ENCODE measurements at regions not wholly inside any gene's neighbourhood (a gene's known extent, or its start where the extent isn't known, plus 50 kb on each side); places are given as distances from the start of the nearest gene placed in this dataset.
"Not testable (repeated sequence)": the region's sequence is repeated elsewhere in the genome, so short reads cannot be mapped to it uniquely, and the experiment has no call there.

GRCh38 chrX:120755066-120755846 is 120.4 kb downstream of the CT47B1 start:
- intact Hi-C loops (cut with DNase I) = no loop called here
- no peak for DNase-seq (ENCODE audit: low spot score)

- DNase-seq (ENCODE audit: low spot score) = no peak
- intact Hi-C loops (cut with DNase I) = no loop called here
Observed at GRCh38 chrX:120753413-120754251, 122.0 kb downstream of the CT47B1 start.

DNA sequence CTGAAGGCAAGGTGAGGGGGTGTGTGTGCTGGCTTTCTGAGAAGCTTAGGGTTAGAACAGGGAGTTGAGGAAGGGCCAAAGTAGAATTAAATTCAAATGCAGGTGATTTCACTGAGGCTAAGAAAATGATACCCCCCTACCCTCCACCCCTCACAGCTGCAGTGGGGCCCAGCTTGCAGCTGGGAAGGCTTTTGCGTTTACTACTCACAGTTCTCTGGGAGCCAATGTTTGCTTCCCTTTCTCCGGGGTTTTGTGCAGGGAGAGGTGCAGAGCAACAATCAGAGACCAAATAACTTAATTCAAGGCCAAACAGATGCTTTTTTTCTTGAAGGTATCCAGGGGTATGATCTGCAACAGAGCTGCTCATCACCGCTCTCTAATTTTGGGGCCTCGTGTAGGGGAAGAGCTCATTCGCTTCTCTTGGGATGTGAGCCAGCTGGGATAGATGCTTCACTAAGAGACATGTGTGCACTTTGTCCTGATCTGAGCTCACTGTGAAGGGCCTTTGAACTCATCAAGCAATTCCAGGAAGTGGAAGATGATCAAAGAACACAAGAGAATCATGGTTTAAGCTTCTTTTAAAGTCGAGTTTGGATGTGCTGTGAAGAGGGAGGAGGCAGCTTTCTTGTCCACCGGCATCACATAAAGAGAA is 122.7 kb upstream of the C1GALT1C1 start:
- no peak for DNase-seq (ENCODE audit: low spot score)
- intact Hi-C loops (cut with DNase I) = no loop called here

GRCh38 chrX:120751683-120752082 is 121.8 kb upstream of the C1GALT1C1 start:
- intact Hi-C loops (cut with DNase I) = no loop called here
- no peak for DNase-seq (ENCODE audit: low spot score)

DNA sequence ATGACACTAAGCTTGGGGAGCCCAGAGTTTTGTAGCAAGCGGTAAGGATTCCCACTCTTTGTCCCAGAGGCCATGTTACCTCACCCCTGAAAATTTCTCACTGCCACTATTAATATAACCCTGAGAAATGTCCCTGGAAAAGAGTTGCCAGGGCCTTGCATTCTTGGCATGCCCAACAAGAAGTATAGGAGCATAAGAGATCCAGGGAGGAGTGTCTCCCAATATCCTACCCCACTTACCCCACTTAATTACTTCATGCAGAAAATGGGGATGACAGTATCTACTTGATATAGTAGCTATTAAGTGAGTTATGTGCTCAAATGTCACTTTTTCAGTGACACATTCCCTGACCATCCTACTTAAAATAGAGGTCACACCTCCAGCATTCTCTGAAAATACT is 120.5 kb upstream of the C1GALT1C1 start:
- intact Hi-C loops (cut with DNase I) = no loop called here
- no peak for DNase-seq (ENCODE audit: low spot score)

DNA sequence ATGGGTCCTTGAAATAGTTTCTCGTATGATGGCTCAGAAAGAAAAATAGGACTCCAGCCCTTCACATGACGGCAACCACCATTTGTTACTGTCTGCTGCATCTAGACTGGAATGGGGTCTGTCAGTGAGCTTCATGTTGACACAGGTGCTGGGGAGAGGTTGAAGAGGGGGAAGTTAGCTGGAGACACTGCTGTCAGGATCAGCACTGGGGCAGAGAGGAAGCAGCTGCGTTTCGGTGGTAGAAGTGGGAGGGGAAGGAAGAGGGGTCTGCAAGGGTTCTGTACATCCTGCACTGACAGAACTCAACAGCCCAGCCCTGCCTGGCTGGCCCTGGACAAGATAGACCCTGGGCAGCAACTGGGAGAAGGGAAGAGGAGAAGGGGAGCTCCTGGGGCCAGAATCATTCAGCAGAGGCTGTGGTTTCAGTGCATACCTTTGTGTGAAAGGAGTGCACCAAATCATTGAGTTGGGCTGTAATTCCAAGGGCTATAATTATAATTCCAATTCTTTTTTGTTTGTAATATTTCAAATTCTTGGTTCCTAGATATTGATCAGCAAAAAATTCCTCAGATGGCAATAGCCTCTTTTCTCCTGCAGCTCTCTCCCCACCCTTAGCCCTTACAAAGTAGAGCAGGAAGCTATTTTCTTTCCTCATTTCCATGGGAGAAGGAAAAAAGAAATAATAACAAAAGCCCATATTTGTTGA is 119.4 kb upstream of the C1GALT1C1 start:
- DNase-seq (ENCODE audit: low spot score) = no peak
- intact Hi-C loops (cut with DNase I) = no loop called here

GRCh38 chrX:120746153-120746552 is 116.3 kb upstream of the C1GALT1C1 start:
- intact Hi-C loops (cut with DNase I) = no loop called here
- DNase-seq (ENCODE audit: low spot score) = no peak

- no peak for DNase-seq (ENCODE audit: low spot score)
- intact Hi-C loops (cut with DNase I) = no loop called here
Observed at GRCh38 chrX:120742946-120743665, 113.3 kb upstream of the C1GALT1C1 start.

- no peak for DNase-seq (ENCODE audit: low spot score)
- intact Hi-C loops (cut with DNase I) = no loop called here
Observed at GRCh38 chrX:120741452-120741851, 111.6 kb upstream of the C1GALT1C1 start.

- DNase-seq (ENCODE audit: low spot score) = no peak
- intact Hi-C loops (cut with DNase I) = no loop called here
Observed at GRCh38 chrX:120740072-120740471, 110.2 kb upstream of the C1GALT1C1 start.

DNA sequence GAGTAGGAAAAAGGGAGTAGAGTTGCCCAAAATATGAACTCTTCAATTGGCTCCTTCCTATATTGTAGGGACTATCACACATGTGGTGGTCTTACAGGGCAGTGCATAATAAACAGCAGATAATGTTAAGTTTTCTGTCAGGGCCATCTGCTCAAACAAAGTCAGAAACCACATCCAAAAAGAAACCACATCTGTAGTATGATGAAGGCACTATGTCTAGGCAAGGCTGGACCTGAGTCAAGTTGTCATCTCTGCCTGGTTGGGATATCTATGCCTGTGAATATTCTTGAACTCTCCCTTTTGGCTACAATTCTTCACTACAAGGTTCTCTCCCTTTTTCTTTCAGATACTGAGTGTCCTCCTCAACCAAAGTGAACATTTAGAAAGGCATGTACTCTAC is 109.4 kb upstream of the C1GALT1C1 start:
- intact Hi-C loops (cut with DNase I) = no loop called here
- DNase-seq (ENCODE audit: low spot score) = no peak

- no peak for DNase-seq (ENCODE audit: low spot score)
- intact Hi-C loops (cut with DNase I) = no loop called here
Observed at GRCh38 chrX:120736989-120737388, 107.1 kb upstream of the C1GALT1C1 start.

DNA sequence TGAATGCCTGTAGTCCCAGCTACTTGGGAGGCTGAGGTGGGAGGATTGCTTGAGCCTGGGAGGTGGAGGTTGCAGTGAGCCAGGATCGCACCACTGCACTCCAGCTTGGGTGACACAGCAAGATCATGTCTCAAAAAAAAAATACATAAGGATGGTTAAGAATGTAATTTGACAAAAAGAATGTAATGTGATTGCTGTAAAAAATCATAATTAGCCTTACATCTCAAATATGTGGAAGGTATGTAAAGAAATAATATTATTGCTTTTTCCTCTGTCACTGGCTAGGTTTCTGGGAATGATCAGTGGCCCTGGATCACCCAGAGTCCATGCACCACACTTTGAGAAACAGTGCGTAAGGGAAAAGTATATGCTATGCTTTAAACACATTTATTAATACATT is 106.1 kb upstream of the C1GALT1C1 start:
- no peak for DNase-seq (ENCODE audit: low spot score)
- intact Hi-C loops (cut with DNase I) = no loop called here

- no peak for DNase-seq (ENCODE audit: low spot score)
- intact Hi-C loops (cut with DNase I) = no loop called here
Observed at GRCh38 chrX:120732879-120733278, 103.0 kb upstream of the C1GALT1C1 start.

DNA sequence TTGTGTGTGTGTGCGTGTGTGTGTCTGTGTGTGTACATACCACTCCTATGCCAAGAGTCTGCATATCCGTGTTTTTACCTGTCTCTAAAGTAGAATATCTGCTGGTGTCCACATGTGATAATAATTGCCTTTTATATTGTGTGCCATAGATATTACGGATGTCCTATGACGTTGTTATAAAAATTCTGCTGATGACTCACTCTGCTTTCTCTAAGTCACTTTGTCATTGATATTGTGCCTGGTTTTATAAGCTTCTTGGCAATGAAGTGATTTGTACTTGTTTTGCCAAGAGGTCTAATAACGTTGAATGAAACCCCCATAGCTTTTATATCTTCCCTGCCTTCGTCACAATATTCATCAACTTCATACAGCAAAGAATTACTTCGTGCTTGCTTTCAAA is 102.6 kb upstream of the C1GALT1C1 start:
- DNase-seq (ENCODE audit: low spot score) = no peak
- intact Hi-C loops (cut with DNase I) = no loop called here

DNA sequence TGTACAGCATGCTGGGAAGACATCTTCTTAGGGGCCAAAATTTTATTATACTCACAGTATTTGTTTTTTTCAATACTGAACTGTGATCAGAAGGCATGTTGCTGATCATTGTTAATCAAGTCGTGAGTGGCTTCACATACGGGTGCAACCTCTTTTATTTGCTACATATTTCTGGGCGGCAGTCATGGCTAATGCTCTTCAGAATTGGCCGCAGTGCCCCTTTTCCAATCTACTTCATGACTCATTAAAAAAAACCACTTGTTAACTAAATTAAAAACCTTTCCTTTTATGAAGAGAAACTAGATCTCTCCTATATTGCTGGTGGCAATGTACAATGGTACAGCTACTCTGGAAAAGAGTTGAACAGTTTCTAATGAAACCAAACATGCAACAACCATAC is 101.5 kb upstream of the C1GALT1C1 start:
- intact Hi-C loops (cut with DNase I) = no loop called here

GRCh38 chrX:120729506-120730255 is 99.8 kb upstream of the C1GALT1C1 start:
- intact Hi-C loops (cut with DNase I); DNase-seq (ENCODE audit: low spot score): not testable (repeated sequence)

More for the DNA sequence above, 101.5 kb upstream of the C1GALT1C1 start:
- no peak for DNase-seq (ENCODE audit: low spot score)

GRCh38 chrX:120727911-120728310 is 98.1 kb upstream of the C1GALT1C1 start:
- DNase-seq (ENCODE audit: low spot score) = no peak
- intact Hi-C loops (cut with DNase I) = no loop called here

DNA sequence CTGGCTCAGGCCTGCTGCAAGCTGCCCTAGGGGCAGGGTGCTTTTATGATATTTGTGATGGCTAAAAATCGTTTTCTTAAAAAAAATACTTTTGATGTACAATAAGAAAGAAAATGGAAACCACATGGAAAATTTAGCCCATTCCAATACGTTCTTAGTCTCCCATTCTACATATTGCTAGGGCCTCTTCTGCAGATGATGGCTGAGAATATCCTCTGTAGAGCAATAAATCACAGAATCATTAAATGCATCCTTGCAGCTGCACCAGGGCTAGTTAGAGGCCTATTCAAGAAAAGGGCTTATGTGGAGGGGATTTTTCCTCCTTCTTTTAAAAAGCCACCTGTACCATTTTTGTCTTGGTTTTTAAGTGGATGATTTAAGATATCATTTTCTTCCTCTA is 97.6 kb upstream of the C1GALT1C1 start:
- intact Hi-C loops (cut with DNase I) = no loop called here
- DNase-seq (ENCODE audit: low spot score) = no peak

Data from cardiac septum (tissue), 1 donor.